Peyer's patch (tissue), 4 donors: ENCODE measurements at regions not wholly inside any gene's neighbourhood (a gene's known extent, or its start where the extent isn't known, plus 50 kb on each side); places are given as distances from the start of the nearest gene placed in this dataset.

Experiments
- DNase-seq, 3 donors: peaks; one replicate each; pipeline ENCODE4 v3.0.0-alpha.2; 2017 to 2019
- H3K27ac ChIP-seq, 4 donors: fragments of 200-600 bp; sonication (generic); one replicate each; pipeline ENCODE4 v1.5.1; 2016 to 2019
- H3K27me3 ChIP-seq, 2 donors: fragments of 200-600 bp; sonication (generic); one replicate each; pipeline ENCODE4 v1.5.1; 2019
- H3K36me3 ChIP-seq, 3 donors: fragments of 200-600 bp; sonication (generic); one replicate each; pipeline ENCODE4 v1.5.1; 2016 to 2019
- H3K4me1 ChIP-seq, 4 donors: fragments of 200-600 bp; sonication (generic); one replicate each; pipeline ENCODE4 v1.5.1; 2016 to 2019
- H3K4me3 ChIP-seq, 4 donors: fragments of 200-600 bp; sonication (generic); 1 replicate in 3 of 4; 2 replicates in 1 of 4; pipeline ENCODE4 v1.5.1; 2016 to 2019; ENCODE audit warnings: mild to moderate bottlenecking in 1 of 4
- H3K9me3 ChIP-seq, 4 donors: fragments of 200-600 bp; sonication (generic); one replicate each; pipeline ENCODE4 v1.5.1; 2016 to 2019; ENCODE audit warnings: mild to moderate bottlenecking in 1 of 4
- POLR2A ChIP-seq, 2 donors: fragments of 450-650 bp; IDR thresholded peaks; one replicate each; pipeline ENCODE4 v1.5.1; 2017; ENCODE audit warnings: antibody characterized with exemption in 2 of 2, mild to moderate bottlenecking in 2 of 2, moderate library complexity in 2 of 2
- TF ChIP-seq, protein P1 (sequence below), 6 experiments: fragments of 450-650 bp in 4 of 6; fragments of 200-600 bp in 2 of 6; sonication (generic) in 1 of 6; IDR thresholded peaks; one replicate each; pipeline ENCODE4 v1.5.1; 2017 to 2019; ENCODE audit warnings: antibody characterized with exemption in 6 of 6, mild to moderate bottlenecking in 3 of 6, moderate library complexity in 1 of 6

DNA sequence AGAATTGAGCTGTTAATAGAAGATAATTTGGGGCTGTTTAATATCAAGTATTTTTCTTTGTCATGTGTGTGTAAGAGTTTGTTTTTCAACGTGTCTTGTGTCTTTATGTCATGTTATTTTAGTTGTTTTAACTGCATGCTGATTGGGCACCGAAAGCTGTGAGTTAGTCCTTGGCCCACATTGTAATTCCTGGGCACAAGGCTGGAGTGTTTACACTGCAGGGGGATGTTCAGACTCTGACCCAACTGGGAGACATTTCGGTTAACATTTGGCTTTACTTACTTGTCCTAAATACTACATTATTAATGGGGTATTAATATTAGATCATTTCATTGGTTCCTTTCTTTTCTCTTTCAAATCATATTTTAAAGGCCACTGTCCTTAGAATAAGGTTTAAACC is 381.0 kb downstream of the OSR1 start:
- Histone ChIP-seq H3K4me1 (peaks cover 0 to 6% (median 0%) of the 10 kb centered on the region in 4 donors), H3K4me3 (no peak overlapping the region), H3K9me3 (no peaks in the 10 kb centered on the region), H3K27me3 (no peaks in the 10 kb centered on the region), H3K27ac (peak overlapping the region in 2 of 4 donors; percentile 57 to 67), H3K36me3 (no peaks in the 10 kb centered on the region)
- no peak for DNase-seq
- no peak for TF ChIP-seq POLR2A (IDR thresholded peaks at IDR 0.05)
- TF ChIP-seq, protein P1, sequence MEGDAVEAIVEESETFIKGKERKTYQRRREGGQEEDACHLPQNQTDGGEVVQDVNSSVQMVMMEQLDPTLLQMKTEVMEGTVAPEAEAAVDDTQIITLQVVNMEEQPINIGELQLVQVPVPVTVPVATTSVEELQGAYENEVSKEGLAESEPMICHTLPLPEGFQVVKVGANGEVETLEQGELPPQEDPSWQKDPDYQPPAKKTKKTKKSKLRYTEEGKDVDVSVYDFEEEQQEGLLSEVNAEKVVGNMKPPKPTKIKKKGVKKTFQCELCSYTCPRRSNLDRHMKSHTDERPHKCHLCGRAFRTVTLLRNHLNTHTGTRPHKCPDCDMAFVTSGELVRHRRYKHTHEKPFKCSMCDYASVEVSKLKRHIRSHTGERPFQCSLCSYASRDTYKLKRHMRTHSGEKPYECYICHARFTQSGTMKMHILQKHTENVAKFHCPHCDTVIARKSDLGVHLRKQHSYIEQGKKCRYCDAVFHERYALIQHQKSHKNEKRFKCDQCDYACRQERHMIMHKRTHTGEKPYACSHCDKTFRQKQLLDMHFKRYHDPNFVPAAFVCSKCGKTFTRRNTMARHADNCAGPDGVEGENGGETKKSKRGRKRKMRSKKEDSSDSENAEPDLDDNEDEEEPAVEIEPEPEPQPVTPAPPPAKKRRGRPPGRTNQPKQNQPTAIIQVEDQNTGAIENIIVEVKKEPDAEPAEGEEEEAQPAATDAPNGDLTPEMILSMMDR (IDR thresholded peaks at IDR 0.05), result no peak

DNA sequence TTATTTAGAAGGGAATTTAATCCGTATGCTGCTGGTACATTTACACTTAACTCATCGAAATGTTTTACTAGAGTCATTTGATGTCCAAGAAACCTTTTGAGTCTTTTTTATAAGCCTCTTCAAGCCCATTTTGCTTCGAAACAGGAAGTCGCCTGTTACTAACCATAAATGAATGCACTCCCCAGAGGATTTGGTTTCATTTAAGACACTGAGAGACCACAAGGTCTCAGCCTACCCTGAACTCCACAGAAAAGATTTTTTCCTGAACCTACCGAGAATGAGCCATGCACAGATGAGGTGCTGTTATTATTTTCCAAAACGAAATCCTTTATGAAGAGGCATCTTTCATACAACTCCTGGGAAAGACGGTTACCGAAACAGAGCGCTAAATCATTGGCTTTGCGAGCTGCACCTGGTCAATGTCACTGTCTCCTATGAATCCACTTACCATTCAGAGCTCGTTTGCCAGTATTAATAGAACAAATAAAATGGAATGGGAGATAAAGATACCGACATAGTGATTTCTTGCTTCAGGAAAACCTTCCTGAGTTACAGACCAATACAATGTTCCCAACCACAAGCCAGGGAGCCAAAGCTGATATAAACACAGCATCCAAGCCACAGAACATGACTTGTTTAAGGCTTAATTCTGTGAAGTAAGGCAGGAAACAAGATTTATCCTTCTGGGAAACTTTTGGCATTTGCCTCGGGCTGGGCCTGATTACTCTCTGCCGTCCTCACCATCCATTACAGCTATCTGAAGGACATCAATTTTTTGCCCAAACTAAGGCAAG is 382.1 kb downstream of the OSR1 start:
- Histone ChIP-seq H3K36me3 (no peaks in the 10 kb centered on the region), H3K4me1 (peaks cover 0 to 6% (median 0%) of the 10 kb centered on the region in 4 donors), H3K27ac (peak overlapping the region in 3 of 4 donors; percentile 14 to 67 (median 57)), H3K9me3 (no peaks in the 10 kb centered on the region), H3K4me3 (no peak overlapping the region), H3K27me3 (no peaks in the 10 kb centered on the region)
- TF ChIP-seq, protein P1 (IDR thresholded peaks at IDR 0.05), result no peak
- TF ChIP-seq POLR2A (IDR thresholded peaks at IDR 0.05), result no peak
- DNase-seq, result no peak

DNA sequence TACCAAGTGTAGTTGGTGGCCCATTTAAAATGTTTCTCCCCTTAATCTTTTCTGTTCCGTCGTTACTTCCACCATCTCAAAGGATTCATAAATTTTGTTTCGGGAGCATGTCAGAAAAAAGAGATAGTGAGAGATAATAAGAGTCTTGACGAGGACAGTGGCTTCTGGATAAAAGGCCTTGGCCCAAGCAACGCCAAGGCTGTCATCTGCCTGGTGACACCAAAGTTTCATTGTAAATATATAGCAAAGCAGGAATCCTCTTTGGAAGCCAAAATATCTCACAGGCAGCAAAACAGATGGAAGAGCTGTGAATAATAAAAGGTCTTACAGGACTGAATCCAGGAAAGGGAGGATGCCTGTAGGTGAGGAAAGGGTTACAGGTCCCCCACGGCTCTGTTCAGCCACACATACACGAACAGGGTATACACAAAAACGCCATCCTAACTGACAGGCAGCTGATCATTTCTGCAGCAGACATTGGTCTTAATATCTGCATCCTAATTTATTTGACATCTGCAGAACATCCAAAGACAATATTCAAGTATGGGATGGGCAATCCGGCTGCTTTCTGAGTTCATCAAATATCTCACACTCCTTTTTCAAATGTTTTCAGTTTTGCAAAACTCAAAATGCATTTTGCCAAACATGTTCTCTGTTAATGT is 382.8 kb downstream of the OSR1 start:
- no peaks in the 10 kb centered on the region for H3K36me3 ChIP-seq
- no peak overlapping the region for H3K4me3 ChIP-seq

DNA sequence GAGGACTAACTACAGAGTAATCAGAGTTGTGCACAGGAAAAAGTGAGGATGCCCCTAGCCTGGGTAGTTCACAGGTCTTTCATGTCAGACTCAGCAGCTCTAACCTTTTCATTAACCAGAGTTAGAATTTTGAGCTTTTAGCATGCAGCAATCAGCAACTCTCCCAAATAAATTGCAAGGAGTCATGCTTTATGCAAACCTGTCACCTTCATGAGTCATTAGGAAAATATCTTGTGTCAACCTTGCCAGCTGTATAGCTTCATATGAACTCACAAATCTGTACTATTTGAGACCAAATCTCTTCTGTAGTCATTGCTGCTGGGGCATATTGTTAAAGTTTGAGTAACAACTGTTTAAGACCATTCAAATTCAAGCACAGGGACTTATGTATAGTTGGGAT is 382.3 kb upstream of the NT5C1B start:
- H3K27me3 ChIP-seq, result no peaks in the 10 kb centered on the region
- no peak overlapping the region for H3K27ac ChIP-seq
- no peak overlapping the region for H3K4me3 ChIP-seq
- H3K4me1 ChIP-seq, result peaks cover 0 to 6% (median 0%) of the 10 kb centered on the region in 4 donors
- no peak for DNase-seq
- no peaks in the 10 kb centered on the region for H3K36me3 ChIP-seq
- H3K9me3 ChIP-seq, result no peaks in the 10 kb centered on the region
- TF ChIP-seq, protein P1 (IDR thresholded peaks at IDR 0.05), result no peak
- no peak for TF ChIP-seq POLR2A (IDR thresholded peaks at IDR 0.05)

More for the DNA sequence above, 382.8 kb downstream of the OSR1 start:
- H3K9me3 ChIP-seq, result no peaks in the 10 kb centered on the region
- no peaks in the 10 kb centered on the region for H3K27me3 ChIP-seq
- no peak for DNase-seq
- peaks cover 0 to 6% (median 0%) of the 10 kb centered on the region in 4 donors for H3K4me1 ChIP-seq
- no peak for TF ChIP-seq POLR2A (IDR thresholded peaks at IDR 0.05)
- TF ChIP-seq, protein P1 (IDR thresholded peaks at IDR 0.05), result no peak
- H3K27ac ChIP-seq, result peak overlapping the region in 3 of 4 donors; percentile 14 to 67 (median 57)

DNA sequence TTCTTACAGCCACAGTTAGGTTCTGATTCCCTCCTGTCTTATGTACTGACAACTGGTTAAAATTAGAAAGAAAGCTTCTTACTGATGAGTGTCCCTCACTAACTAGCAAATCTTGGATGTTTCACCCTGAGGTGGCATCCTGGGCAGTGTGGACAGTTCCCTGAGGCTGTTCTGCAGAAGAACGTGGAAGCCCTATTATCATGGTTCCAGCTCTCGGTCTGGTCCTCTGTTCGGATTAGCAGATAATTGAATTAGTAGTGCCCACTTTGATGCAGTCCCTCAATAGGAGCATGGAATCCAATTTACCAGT is 381.7 kb upstream of the NT5C1B start:
- no peaks in the 10 kb centered on the region for H3K27me3 ChIP-seq
- no peaks in the 10 kb centered on the region for H3K36me3 ChIP-seq
- peaks cover 0 to 6% (median 0%) of the 10 kb centered on the region in 4 donors for H3K4me1 ChIP-seq
- TF ChIP-seq, protein P1 (IDR thresholded peaks at IDR 0.05), result no peak
- no peak for TF ChIP-seq POLR2A (IDR thresholded peaks at IDR 0.05)
- H3K27ac ChIP-seq, result no peak overlapping the region
- no peak overlapping the region for H3K4me3 ChIP-seq
- DNase-seq, result no peak
- no peaks in the 10 kb centered on the region for H3K9me3 ChIP-seq
